Sigmoid colon (tissue), 4 donors: ENCODE measurements at regions not wholly inside any gene's neighbourhood (a gene's known extent, or its start where the extent isn't known, plus 50 kb on each side); places are given as distances from the start of the nearest gene placed in this dataset.

Source experiments
- EP300 ChIP-seq, 4 donors: sonication (generic); formaldehyde crosslinking; IDR thresholded peaks; one replicate each; pipeline ENCODE4 v1.6.1; 2017; ENCODE audit warnings: antibody characterized with exemption in 4 of 4
- POLR2A ChIP-seq, 2 donors: fragments of 450-650 bp; IDR thresholded peaks; one replicate each; pipeline ENCODE4 v1.6.1; 2016; ENCODE audit warnings: antibody characterized with exemption in 2 of 2, mild to moderate bottlenecking in 2 of 2, moderate library complexity in 2 of 2
- TF ChIP-seq, protein P1 (sequence below), 4 experiments: fragments of 450-650 bp in 3 of 4; fragments of 200-600 bp in 1 of 4; IDR thresholded peaks; one replicate each; pipeline ENCODE4 v1.5.1; 2016 to 2019; ENCODE audit warnings: antibody characterized with exemption in 4 of 4, mild to moderate bottlenecking in 3 of 4, moderate library complexity in 2 of 4

DNA sequence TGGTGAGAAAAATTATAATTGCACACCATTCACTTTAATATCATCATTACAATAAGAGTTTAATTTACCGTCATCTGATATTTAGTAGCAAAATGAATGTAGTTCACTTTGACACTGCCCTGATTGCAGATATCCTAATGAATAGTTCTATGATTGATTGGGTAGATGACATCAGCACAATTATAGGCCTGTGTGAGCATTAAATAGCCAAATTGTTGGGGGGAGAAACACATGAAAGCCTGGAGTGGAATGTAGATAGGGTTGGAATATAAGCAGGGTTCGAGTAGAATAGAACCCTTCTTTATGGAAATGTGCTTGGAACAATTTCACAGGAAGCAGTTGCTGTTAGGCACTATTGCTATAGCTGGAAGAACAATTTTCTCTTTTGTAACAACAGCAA lies 1526.2 kb downstream of the RPA4 start:
- TF ChIP-seq, protein P1, sequence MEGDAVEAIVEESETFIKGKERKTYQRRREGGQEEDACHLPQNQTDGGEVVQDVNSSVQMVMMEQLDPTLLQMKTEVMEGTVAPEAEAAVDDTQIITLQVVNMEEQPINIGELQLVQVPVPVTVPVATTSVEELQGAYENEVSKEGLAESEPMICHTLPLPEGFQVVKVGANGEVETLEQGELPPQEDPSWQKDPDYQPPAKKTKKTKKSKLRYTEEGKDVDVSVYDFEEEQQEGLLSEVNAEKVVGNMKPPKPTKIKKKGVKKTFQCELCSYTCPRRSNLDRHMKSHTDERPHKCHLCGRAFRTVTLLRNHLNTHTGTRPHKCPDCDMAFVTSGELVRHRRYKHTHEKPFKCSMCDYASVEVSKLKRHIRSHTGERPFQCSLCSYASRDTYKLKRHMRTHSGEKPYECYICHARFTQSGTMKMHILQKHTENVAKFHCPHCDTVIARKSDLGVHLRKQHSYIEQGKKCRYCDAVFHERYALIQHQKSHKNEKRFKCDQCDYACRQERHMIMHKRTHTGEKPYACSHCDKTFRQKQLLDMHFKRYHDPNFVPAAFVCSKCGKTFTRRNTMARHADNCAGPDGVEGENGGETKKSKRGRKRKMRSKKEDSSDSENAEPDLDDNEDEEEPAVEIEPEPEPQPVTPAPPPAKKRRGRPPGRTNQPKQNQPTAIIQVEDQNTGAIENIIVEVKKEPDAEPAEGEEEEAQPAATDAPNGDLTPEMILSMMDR (IDR thresholded peaks at IDR 0.05): no peak
- no peak for TF ChIP-seq POLR2A (IDR thresholded peaks at IDR 0.05)
- no peak for TF ChIP-seq EP300 (IDR thresholded peaks at IDR 0.05)
